Fibroblast of skin of abdomen (primary cell): ENCODE measurements at regions not wholly inside any gene's neighbourhood (a gene's known extent, or its start where the extent isn't known, plus 50 kb on each side); places are given as distances from the start of the nearest gene placed in this dataset.
A peak's percentile ranks its signal among the peaks of the same experiment; 100 is the strongest.
"Not testable (repeated sequence)": the region's sequence is repeated elsewhere in the genome, so short reads cannot be mapped to it uniquely, and the experiment has no call there.

Source experiments
- DNase-seq: peaks from one replicate; pipeline ENCODE4 v3.0.0-alpha.2; 2013

- peak; percentile 53 for DNase-seq
These were observed 154.1 kb upstream of the SH3BP4 start for GRCh38 chr2:234797566-234798250.

- DNase-seq: no peak
These were observed 155.7 kb upstream of the SH3BP4 start for GRCh38 chr2:234796045-234796591.

- no peak for DNase-seq
These were observed 156.4 kb upstream of the SH3BP4 start for GRCh38 chr2:234795272-234795920.

- DNase-seq: no peak
These were observed 157.0 kb upstream of the SH3BP4 start for GRCh38 chr2:234794866-234795265.

- no peak for DNase-seq
These were observed 158.5 kb upstream of the SH3BP4 start for GRCh38 chr2:234793212-234793785.

GRCh38 chr2:234792621-234793022 lies 159.2 kb upstream of the SH3BP4 start:
- DNase-seq: peak; percentile 76

- not testable (repeated sequence) for DNase-seq
These were observed 159.7 kb upstream of the SH3BP4 start for GRCh38 chr2:234792096-234792495.

- DNase-seq: no peak
These were observed 161.4 kb upstream of the SH3BP4 start for GRCh38 chr2:234790380-234790779.

- no peak for DNase-seq
These were observed 162.1 kb upstream of the SH3BP4 start for GRCh38 chr2:234789556-234790325.

- DNase-seq: no peak
These were observed 163.0 kb upstream of the SH3BP4 start for GRCh38 chr2:234788841-234789240.

- DNase-seq: no peak
These were observed 163.4 kb upstream of the SH3BP4 start for GRCh38 chr2:234788381-234788780.

GRCh38 chr2:234787114-234787513 lies 164.7 kb upstream of the SH3BP4 start:
- DNase-seq: no peak

GRCh38 chr2:234773764-234774409 lies 177.9 kb upstream of the SH3BP4 start:
- no peak for DNase-seq

GRCh38 chr2:234773129-234773528 lies 178.7 kb upstream of the SH3BP4 start:
- no peak for DNase-seq

GRCh38 chr2:234772733-234773060 lies 179.1 kb upstream of the SH3BP4 start:
- DNase-seq: no peak

- DNase-seq: peak; percentile 58
These were observed 179.7 kb upstream of the SH3BP4 start for GRCh38 chr2:234771980-234772732.

GRCh38 chr2:234771176-234771575 lies 180.6 kb upstream of the SH3BP4 start:
- DNase-seq: no peak

GRCh38 chr2:234770715-234771141 lies 181.1 kb upstream of the SH3BP4 start:
- DNase-seq: no peak

GRCh38 chr2:234770031-234770506 lies 181.7 kb upstream of the SH3BP4 start:
- peak; percentile 68 for DNase-seq

- peak; percentile 43 for DNase-seq
These were observed 183.1 kb upstream of the SH3BP4 start for GRCh38 chr2:234768608-234769196.

GRCh38 chr2:234765279-234765678 lies 186.5 kb upstream of the SH3BP4 start:
- no peak for DNase-seq
